ENCODE measurements at regions not wholly inside any gene's neighbourhood (a gene's known extent, or its start where the extent isn't known, plus 50 kb on each side); places are given as distances from the start of the nearest gene placed in this dataset.
"Not testable (repeated sequence)": the region's sequence is repeated elsewhere in the genome, so short reads cannot be mapped to it uniquely, and the experiment has no call there.

DNA sequence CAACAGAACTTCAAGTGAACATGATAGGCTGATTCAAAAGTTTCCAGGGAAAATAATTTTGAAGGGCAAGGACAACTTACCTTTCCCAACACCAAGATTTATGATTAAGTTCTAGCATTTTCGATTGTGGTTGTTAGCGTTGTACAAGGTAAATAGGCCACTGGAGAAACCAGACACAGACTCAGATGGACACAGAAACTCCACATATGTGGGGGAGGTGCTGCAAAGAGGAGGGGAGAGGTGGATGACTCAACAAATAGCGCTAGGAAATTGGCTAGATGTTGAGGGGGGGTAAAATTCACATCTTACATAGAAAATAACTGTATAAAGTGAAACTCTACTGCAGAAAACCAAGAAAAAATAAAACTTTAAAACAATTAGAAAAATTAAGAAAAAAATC is 564.4 kb downstream of the MATN1 start:
- no peaks in the 10 kb centered on the region for H3K27me3 ChIP-seq (replicated peaks)
- DNase-seq, result no peak
- H3K4me3 ChIP-seq (ENCODE audit: low read depth, low read length), result no peak overlapping the region
- H3K27ac ChIP-seq, result no peak overlapping the region
- no peaks in the 10 kb centered on the region for H3K36me3 ChIP-seq (replicated peaks)
- in situ Hi-C loops (cut with HindIII; ENCODE audit: low pct_ligation_motif_present, low sequenced_read_pairs), result no loop called here
- TF ChIP-seq, protein P1, sequence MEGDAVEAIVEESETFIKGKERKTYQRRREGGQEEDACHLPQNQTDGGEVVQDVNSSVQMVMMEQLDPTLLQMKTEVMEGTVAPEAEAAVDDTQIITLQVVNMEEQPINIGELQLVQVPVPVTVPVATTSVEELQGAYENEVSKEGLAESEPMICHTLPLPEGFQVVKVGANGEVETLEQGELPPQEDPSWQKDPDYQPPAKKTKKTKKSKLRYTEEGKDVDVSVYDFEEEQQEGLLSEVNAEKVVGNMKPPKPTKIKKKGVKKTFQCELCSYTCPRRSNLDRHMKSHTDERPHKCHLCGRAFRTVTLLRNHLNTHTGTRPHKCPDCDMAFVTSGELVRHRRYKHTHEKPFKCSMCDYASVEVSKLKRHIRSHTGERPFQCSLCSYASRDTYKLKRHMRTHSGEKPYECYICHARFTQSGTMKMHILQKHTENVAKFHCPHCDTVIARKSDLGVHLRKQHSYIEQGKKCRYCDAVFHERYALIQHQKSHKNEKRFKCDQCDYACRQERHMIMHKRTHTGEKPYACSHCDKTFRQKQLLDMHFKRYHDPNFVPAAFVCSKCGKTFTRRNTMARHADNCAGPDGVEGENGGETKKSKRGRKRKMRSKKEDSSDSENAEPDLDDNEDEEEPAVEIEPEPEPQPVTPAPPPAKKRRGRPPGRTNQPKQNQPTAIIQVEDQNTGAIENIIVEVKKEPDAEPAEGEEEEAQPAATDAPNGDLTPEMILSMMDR (IDR thresholded peaks at IDR 0.05; ENCODE audit: low read depth, low read length, missing control alignments), result no peak

DNA sequence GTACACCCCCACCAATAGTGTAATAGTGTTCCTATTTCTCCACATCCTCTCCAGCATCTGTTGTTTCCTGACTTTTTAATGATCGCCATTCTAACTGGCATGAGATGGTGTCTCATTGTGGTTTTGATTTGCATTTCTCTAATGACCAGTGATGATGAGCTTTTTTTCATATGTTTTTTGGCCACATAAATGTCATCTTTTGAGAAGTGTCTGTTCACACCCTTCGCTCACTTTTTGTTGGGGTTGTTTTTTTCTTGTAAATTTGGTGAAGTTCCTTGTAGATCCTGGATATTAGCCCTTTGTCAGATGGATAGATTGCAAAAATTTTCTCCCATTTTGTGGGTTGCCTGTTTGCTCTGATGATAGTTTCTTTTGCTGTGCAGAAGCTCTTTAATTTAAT is 567.7 kb downstream of the MATN1 start:
- H3K4me3 ChIP-seq (ENCODE audit: low read depth, low read length); DNase-seq; H3K27me3 ChIP-seq (replicated peaks); in situ Hi-C loops (cut with HindIII; ENCODE audit: low pct_ligation_motif_present, low sequenced_read_pairs); H3K36me3 ChIP-seq (replicated peaks); H3K27ac ChIP-seq: not testable (repeated sequence)

DNA sequence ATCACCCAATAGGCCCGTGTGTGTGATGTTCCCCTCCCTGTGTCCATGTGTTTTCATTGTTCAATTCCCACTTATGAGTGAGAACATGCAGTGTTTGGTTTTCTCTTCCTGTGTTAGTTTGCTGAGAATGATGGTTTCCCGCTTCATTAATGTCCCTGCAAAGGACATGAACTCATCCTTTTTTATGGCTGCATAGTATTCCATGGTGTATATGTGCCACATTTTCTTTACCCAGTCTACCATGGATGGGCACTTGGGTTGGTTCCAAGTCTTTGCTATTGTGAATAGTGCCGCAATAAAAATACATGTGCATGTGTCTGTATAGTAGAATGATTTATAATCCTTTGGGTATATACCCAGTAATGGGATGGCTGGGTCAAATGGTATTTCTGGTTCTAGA is 568.1 kb downstream of the MATN1 start:
- DNase-seq; H3K4me3 ChIP-seq (ENCODE audit: low read depth, low read length); H3K36me3 ChIP-seq (replicated peaks); in situ Hi-C loops (cut with HindIII; ENCODE audit: low pct_ligation_motif_present, low sequenced_read_pairs); H3K27ac ChIP-seq; H3K27me3 ChIP-seq (replicated peaks): not testable (repeated sequence)

DNA sequence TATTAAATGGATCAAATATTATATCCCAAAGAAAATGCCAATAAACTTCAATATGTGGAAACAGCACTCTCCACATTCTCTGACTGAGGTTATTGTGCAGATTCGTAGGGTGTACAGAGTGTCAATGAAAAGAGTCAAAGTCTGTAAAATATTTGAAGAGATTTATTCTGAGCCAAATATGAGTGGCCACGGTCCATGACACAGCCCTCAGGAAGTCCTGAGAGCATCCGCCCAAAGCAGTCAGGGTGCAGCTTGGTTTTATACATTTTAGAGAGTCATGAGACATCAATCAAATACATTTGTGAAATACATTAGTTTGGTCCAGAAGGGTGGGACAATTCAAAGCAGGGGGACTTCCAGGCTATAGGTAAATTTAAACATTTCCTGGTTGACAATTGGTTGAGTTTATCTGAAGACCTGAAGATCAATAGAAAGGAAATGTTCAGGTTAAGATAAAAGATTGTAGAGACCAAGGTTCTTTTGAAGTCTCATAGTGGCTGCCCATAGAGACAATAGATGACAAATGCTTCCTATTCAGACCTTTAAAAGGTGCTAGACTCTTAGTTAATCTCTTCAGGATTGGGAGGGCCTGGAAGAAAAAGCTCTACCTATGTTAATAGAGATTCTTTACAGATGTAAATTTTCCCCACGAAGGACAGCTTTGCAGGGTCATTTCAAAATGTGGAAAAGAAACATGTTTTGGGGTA is 569.5 kb downstream of the MATN1 start:
- TF ChIP-seq, protein P1 (IDR thresholded peaks at IDR 0.05; ENCODE audit: low read depth, low read length, missing control alignments), result no peak
- no peaks in the 10 kb centered on the region for H3K27me3 ChIP-seq (replicated peaks)
- no peak for DNase-seq
- in situ Hi-C loops (cut with HindIII; ENCODE audit: low pct_ligation_motif_present, low sequenced_read_pairs), result no loop called here
- no peaks in the 10 kb centered on the region for H3K36me3 ChIP-seq (replicated peaks)
- no peak overlapping the region for H3K4me3 ChIP-seq (ENCODE audit: low read depth, low read length)
- no peak overlapping the region for H3K27ac ChIP-seq

DNA sequence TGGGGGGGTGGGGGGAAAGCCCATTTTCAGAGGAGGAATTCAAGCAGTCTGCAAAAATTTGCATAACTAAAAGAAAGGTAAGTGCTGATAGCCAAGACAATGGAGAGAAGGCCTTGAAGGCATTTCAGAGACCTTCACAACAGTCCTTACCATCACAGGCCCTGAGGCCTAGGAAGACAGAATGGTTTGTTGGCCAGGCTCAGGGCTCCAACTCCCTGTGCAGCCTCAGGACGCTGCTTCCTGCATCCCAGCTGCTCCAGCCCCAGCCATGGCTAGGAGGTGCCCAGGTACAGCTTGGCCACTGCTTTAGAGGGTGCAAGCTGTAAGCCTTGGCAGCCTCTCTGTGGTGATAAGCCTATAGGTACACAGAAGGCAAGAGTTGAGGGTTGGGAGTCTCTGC is 571.6 kb downstream of the MATN1 start:
- DNase-seq, result no peak
- no peaks in the 10 kb centered on the region for H3K27me3 ChIP-seq (replicated peaks)
- H3K36me3 ChIP-seq (replicated peaks), result no peaks in the 10 kb centered on the region
- no peak overlapping the region for H3K4me3 ChIP-seq (ENCODE audit: low read depth, low read length)
- TF ChIP-seq, protein P1 (IDR thresholded peaks at IDR 0.05; ENCODE audit: low read depth, low read length, missing control alignments), result no peak
- H3K27ac ChIP-seq, result no peak overlapping the region
- in situ Hi-C loops (cut with HindIII; ENCODE audit: low pct_ligation_motif_present, low sequenced_read_pairs), result no loop called here

DNA sequence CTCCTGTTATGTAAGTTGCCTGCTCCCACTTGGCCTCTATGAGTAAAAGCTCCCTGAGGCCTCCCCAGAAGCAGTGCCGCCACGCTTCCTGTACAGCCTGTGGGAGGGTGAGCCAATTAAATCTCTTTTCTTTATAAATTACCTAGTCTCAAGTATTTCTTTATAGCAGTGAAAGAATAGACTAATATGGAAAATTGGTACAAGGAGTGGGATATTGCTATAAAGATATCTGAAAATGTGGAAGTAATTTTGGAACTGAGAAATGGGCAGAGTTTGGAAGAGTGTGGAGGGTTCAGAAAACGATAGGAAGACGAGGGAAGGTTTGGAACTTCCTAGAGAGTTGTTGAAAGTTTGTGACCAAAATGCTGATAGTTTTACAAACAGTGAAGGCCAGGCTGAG is 572.3 kb downstream of the MATN1 start:
- in situ Hi-C loops (cut with HindIII; ENCODE audit: low pct_ligation_motif_present, low sequenced_read_pairs), result no loop called here
- Histone ChIP-seq H3K36me3 (replicated peaks) (no peaks in the 10 kb centered on the region), H3K27ac (no peak overlapping the region), H3K27me3 (replicated peaks) (no peaks in the 10 kb centered on the region), H3K4me3 (ENCODE audit: low read depth, low read length) (no peak overlapping the region)
- TF ChIP-seq, protein P1 (IDR thresholded peaks at IDR 0.05; ENCODE audit: low read depth, low read length, missing control alignments), result no peak
- DNase-seq, result no peak

DNA sequence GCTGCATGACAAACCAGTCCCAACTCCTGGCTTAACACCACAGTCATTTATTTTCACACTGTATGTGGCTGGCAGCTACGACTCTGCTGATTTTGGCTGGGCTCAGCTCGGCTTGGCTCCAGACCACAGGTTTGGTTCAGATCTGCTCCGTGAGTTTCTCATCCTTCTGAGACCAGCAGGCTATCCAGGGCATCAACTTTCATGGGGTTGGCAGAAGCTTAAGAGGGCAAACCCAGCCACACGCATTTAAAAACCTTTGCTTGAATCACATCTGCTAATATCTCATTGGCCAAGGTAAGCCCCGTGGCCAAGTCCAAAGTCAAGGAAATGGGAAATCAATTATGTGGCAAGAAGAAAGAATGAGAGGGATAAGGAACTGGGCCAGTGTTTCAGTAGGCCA is 574.2 kb downstream of the MATN1 start:
- TF ChIP-seq, protein P1 (IDR thresholded peaks at IDR 0.05; ENCODE audit: low read depth, low read length, missing control alignments), result no peak
- no peak for DNase-seq
- Histone ChIP-seq H3K27me3 (replicated peaks) (no peaks in the 10 kb centered on the region), H3K27ac (no peak overlapping the region), H3K36me3 (replicated peaks) (no peaks in the 10 kb centered on the region), H3K4me3 (ENCODE audit: low read depth, low read length) (no peak overlapping the region)
- in situ Hi-C loops (cut with HindIII; ENCODE audit: low pct_ligation_motif_present, low sequenced_read_pairs), result no loop called here
